Activated CD8-positive, alpha-beta memory T cell treated with anti-CD3 and anti-CD28 coated beads for 4 hours (primary cell): ENCODE measurements at regions not wholly inside any gene's neighbourhood (a gene's known extent, or its start where the extent isn't known, plus 50 kb on each side); places are given as distances from the start of the nearest gene placed in this dataset.

Experiments used
- DNase-seq, 2 donors: peaks; one replicate each; pipeline ENCODE4 v3.0.0-alpha.2; 2020; ENCODE audit warnings: low read depth in 2 of 2

DNA sequence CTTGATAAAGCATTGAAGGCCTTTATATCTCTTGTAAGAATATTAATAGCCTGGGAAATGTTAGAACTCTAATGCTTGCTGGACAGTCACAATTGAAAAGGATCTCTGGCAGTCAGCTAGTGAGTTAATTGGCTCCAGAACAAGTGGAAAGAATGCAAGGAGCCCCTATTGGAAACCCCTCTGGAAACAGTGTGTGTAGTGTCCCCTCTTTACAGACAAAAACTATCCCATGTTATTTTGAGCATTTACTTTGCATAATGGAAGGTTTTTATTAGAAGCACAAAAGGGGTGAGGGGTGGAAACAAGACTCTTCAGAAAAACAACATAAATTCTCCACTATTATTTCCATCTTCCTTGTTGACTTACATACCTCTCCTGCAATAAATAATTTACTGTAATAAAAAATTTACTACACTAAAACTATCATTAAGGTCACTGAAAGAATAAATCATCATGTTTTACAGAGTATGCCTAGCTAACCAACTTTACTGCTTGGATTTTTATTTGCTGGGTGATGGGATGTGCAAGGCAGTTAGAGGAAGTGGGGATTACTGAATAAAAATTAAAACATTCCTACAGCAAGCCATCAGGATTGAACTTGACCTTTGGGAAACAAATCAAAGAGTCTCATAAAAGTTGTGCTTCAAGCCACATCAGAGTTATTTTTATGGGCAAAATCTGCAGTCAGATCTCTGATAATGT is 610.4 kb downstream of the TBC1D4 start:
- no peak for DNase-seq

GRCh38 chr13:74870865-74871264 is 611.1 kb downstream of the TBC1D4 start:
- DNase-seq, result no peak

GRCh38 chr13:74869846-74870245 is 612.1 kb downstream of the TBC1D4 start:
- no peak for DNase-seq

GRCh38 chr13:74868049-74868448 is 613.9 kb downstream of the TBC1D4 start:
- no peak for DNase-seq

DNA sequence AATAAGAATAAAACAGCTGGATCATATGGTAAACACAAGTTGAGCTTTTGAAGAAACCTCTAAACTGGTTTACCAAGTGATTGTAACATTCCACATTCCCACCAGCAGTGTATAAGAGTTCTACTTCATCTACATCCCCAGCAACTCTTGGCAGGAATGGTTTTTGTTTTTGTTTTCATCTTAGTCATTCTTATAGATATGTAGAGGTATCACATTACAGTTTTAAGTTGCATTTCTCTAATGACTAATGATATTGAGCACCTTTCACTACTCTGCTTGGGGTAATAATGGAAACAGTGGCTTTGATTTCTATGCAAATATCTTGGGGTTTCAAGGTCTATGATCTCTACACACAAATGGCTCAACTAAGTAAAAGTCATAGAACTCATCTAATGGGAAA is 614.5 kb downstream of the TBC1D4 start:
- DNase-seq, result no peak

DNA sequence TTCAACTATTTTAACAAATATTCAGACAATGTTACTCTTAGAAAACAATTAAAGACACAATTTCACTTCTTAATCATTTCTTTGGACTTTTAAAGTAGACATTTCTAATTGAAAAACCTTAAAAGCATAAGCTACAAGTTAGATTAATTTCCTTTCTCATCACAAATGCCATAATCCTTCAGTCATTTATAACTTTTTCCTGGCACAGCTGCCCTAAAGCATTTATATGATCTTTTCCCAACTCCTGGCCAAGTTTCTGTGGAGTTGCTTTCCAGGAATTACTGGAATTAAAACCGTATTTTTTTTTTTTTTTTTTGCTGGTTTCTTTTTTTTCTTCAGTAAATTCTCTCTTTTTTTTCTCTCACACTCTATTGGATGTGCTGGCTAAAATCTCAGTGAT is 615.9 kb downstream of the TBC1D4 start:
- no peak for DNase-seq

- no peak for DNase-seq
Observed at GRCh38 chr13:74865656-74866055, 616.3 kb downstream of the TBC1D4 start.

DNA sequence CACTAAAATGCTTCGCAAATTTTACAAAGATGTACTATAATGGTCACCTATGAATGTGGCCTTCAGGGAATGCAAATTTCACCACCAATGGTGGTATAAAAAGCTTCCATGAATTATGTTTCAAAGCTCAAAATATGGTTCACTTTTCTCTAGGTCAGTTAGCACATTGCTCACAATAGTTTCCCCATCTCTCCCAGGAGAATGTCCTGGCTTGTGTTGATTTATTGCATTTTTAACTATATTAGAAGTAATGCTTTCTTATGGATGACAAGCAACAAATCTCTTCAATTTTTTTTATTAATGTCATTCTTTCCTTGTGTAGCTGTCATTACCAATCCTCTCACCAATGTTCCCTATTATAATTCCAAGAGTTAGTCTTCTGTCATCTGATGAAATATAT is 621.2 kb downstream of the TBC1D4 start:
- DNase-seq, result no peak

- no peak for DNase-seq
Observed at GRCh38 chr13:74850893-74851292, 631.1 kb downstream of the TBC1D4 start.

- DNase-seq, result no peak
Observed at GRCh38 chr13:74847966-74848365, 634.0 kb downstream of the TBC1D4 start.

DNA sequence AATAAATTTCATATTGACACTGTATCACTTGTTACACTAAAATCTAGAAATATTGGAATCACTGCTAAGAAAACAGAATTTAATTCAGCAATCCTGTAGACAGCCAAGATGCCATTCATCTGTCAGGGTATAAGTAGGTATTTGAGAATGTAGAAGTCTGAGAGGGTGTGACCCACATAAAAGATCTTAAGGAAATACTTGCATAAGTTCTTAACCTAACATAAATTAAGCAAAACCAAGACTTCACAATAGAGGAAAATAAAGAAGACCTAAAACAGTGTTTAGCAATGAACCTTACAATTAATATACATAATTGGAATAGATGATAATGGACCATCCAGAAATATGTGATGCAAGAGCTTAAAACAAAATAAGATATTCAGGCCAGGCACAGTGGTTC is 636.2 kb downstream of the TBC1D4 start:
- DNase-seq, result no peak

- no peak for DNase-seq
Observed at GRCh38 chr13:74841651-74842050, 640.3 kb downstream of the TBC1D4 start.

DNA sequence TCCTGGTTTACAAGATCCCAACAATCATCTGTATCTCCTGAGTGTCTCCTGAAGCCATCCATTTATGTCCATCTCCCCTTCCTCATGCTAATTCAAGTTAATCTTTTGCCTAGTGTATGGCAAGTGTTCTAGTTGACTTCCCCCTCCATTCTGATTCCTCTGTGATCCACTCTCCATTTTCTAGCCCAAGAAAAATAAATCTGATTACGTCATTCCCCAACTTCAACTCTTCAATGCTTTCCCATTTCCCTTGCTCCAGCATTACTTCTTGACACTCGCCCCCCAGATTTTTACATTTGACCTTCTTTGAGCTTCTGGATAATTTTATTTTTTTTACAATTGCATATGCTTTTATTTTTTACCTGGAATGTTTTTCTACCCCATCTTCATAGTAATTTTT is 640.8 kb downstream of the TBC1D4 start:
- DNase-seq, result no peak

DNA sequence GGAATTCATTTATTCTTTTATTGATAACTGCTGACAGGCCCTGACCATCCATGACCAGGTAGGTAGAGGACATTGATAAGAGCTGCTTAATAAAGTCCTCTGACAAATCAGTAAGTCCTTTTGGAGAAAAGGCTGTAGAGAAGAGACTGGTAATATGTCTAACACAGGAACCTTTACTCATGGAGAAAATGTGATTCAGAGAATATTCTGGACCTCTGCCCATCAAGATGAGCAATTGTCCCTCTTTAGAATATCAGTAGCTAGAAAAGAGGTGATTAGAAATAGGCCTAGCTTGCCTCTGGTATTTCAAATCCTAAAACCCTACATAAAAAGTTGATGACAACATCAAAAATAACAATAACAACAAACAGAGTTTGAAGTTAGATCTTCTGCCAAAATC is 642.3 kb downstream of the TBC1D4 start:
- DNase-seq, result no peak

GRCh38 chr13:74838096-74838495 is 643.9 kb downstream of the TBC1D4 start:
- DNase-seq, result no peak

GRCh38 chr13:74836628-74837027 is 645.3 kb downstream of the TBC1D4 start:
- no peak for DNase-seq

DNA sequence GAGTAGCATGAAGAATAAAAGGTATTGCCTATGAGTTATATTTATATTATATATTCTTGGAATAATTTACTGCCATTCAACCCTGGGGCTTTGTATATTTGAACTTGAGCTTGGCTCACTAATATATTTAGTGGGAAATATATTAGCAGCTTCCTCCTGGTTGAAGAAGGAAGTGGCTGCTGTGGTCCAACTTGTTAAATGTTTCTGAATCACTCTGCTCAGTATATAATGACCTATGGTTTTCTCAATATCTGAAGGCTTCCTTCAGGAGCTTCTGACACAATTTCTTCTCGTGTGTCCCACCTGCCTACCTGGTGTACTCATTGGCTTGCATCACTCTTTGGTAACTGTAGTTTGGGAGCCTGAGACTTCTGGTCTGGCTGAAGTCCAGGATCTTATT is 646.4 kb downstream of the TBC1D4 start:
- DNase-seq, result no peak

GRCh38 chr13:74825938-74826246 is 656.1 kb downstream of the TBC1D4 start:
- no peak for DNase-seq

GRCh38 chr13:74825152-74825937 is 656.6 kb downstream of the TBC1D4 start:
- no peak for DNase-seq

- no peak for DNase-seq
Observed at GRCh38 chr13:74820809-74821208, 661.2 kb downstream of the TBC1D4 start.

GRCh38 chr13:74819549-74819948 is 662.4 kb downstream of the TBC1D4 start:
- DNase-seq, result no peak

- no peak for DNase-seq
Observed at GRCh38 chr13:74816737-74817136, 665.2 kb downstream of the TBC1D4 start.

DNA sequence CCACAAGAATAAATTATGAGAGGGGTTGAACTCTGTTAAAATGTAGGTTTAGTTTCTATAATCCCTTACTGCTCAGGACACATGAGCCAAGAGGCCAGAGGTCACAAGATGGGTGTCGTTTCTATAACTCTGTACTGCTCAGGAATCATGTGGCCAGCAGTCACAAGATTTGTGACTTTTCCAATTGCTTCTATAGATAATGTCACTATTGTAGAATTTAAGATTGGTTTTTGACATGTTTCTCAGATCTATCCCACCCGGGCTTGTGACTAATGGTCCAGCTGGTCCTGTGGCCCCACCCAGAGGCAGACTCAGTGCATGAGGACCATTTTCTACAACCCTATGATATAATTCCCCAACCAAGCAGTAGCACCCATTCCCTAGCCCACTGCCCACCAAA is 662.0 kb upstream of the KLF12 start:
- DNase-seq, result no peak

GRCh38 chr13:74795526-74795925 is 661.3 kb upstream of the KLF12 start:
- DNase-seq, result no peak
